HG03460 (cell line): ENCODE measurements at regions not wholly inside any gene's neighbourhood (a gene's known extent, or its start where the extent isn't known, plus 50 kb on each side); places are given as distances from the start of the nearest gene placed in this dataset.
A peak's percentile ranks its signal among the peaks of the same experiment; 100 is the strongest.

Source experiments
- ATAC-seq: cut with Tn5 transposase; IDR thresholded peaks from one replicate; pipeline ENCODE4 v1.9.1; 2021; ENCODE audit not compliant: unreplicated experiment

DNA sequence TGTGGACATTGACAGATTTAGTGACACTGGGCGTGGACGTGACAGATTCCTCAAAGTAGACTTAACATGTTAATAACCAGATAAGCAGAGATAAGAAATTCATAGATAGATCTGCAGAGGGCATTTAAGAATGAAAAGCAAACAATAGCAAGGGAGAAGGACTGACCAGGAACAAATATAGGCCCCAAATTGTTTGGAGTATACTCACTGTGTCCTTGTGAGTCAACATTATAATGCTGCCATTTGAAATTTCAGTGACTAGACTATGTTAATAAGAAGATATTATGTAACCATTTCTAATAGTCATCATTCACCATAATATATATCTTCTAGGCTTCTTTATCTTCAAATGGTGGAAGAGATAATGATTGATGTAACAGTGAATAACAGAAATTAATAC, 78.1 kb upstream of the SLC38A11 start:
- ATAC-seq = no peak

DNA sequence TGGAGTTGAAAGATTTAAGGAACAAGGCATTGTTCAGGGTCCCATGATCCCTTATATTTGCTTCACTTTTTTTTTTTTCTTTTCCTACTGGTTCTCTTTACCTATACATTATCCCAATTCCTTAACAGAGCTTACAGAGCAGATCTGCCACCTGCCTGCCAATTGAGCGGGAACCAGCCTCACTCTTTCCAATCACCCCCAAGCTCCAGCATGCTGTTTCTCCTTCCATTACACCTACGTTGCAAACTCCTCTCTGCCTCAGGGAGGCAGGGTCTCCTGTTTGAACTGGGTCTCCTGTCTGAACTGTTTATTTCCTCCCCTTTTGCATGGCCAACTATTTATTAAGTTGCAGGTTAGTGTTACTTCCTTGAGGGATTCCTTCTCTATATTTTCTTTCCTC, 77.2 kb upstream of the SLC38A11 start:
- ATAC-seq = no peak

- no peak for ATAC-seq
Measured at GRCh38 chr2:165024199-165024598, 68.9 kb upstream of the SLC38A11 start.

- no peak for ATAC-seq
Measured at GRCh38 chr2:165022781-165023180, 67.5 kb upstream of the SLC38A11 start.

- ATAC-seq = no peak
Measured at GRCh38 chr2:165017966-165018596, 62.8 kb upstream of the SLC38A11 start.

DNA sequence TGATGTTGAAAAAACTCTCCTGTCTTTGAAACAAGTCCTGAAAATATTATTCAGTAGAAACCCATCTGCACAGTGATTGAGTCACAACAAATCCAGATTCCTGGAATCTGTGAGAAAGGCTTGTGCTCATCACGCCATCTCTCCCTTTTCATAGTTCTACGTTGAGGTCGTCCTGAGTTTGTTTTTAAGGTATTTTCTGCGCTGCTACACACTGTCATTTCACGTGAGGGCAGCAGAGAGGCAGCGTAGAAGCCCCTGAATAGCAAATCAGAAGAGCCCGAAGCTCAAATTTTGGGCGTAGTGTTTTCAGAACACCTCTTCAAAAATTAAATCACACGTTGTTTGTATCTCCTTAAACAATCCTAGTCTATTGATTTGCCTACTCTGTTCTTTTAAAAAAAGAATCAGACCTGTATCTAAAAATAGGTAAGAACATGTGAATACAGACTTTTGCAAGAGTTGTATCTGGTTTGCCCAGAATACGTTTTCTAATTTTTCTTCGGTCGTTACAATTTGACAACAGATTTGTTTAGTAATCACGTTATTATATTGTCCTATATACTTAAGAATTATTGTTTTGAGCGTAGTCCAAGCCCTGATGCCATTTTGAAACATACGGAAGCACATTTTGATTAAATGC, 61.6 kb upstream of the SLC38A11 start:
- ATAC-seq = peak; percentile 51

DNA sequence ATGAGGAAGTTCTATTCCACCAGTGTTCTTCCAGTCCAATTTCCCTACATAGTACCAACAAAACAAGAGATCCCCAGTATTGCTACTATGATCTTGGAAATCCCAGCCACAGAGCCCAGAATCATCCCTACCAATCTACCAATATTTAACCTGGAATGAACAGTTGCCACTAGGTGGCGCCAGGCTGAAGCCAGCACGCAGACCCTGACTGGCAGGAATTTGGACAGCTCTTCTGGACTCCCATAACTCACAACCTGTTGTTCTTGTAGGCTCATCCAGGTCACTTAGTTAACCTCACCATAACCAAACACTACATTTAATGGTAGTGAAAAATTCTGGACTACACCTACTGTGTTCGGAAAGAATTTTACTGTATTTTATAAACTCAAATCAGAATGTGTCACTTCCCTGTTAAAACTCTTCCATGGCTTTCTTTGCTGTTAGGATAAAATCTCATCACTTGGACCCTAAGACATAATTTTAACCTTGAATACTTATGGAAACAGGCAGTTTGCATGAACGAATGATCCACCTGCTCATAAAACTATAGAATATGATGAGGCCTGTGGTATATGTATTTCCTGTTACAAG, 59.8 kb upstream of the SLC38A11 start:
- ATAC-seq = peak; percentile 81

- ATAC-seq = no peak
Measured at GRCh38 chr2:165013944-165014619, 58.8 kb upstream of the SLC38A11 start.

DNA sequence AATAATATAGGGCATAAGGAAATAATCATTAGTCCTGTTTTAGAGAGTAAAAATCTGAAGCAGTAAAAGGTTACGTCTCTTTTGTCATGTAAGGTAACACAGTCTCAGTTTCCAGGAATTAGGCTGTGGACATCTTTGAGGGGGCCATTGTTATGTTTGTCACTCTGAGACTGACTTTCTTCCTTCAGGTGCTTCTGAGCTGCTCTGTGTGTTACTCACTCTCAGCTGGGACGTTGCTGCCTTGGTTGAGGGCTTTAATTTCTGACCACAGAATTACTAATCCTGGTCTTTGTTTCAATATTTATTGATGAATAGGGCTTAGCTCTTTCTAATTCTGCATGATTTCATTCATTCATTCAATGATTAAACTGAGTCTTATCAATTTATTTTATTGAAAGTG, 55.9 kb upstream of the SLC38A11 start:
- no peak for ATAC-seq

DNA sequence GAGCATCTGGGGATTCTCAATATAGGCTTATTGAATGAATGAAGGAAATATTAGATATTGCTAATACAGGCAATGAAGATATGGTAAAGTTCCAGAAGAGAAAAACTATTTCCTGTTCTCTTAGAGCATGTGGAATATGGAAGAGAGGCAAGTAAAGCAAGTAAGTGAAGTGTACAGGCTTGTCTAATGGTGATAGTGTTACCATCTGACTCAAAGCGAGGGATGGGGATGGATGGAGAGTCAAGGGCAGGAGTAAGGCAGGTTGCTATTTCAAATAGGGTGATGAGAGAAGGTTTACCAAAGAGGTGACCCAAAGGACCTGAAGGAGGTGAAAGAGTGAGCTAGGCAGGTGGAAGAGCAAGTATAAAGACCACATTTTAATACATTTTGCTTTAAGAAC, 55.2 kb upstream of the SLC38A11 start:
- ATAC-seq = no peak

DNA sequence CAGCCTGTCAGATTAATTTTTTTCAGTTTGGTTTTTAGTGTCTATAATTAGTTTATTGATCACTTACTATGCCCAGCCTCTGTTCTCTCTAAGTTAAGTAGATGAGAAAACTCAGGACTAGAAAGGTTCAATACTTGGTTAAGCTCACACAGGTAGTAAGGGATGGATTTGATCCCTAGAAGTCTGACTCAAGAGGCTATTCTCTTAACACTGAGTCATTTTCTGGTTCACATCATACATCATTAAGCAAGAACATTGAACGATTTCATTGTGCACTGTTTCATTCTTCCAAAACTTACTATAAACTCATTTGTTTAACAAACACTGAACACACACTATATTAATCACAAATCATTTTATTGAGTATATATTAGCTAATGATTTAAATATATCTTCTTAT, 54.1 kb upstream of the SLC38A11 start:
- no peak for ATAC-seq

GRCh38 chr2:165008730-165009315, 53.5 kb upstream of the SLC38A11 start:
- ATAC-seq = no peak

GRCh38 chr2:165007161-165007744, 51.9 kb upstream of the SLC38A11 start:
- no peak for ATAC-seq
